SK-N-MC (cell line): ENCODE measurements at regions not wholly inside any gene's neighbourhood (a gene's known extent, or its start where the extent isn't known, plus 50 kb on each side); places are given as distances from the start of the nearest gene placed in this dataset.

Source experiments
- EZH2 ChIP-seq: fragments of 200-600 bp; sonication (generic); IDR thresholded peaks from one replicate; pipeline ENCODE4 v1.6.1; 2017; ENCODE audit warnings: antibody characterized with exemption
- POLR2AphosphoS5 ChIP-seq: IDR thresholded peaks from 2 replicates; pipeline ENCODE4 v1.6.1; 2012; ENCODE audit warnings: mild to moderate bottlenecking, low read depth, low read length, borderline replicate concordance

DNA sequence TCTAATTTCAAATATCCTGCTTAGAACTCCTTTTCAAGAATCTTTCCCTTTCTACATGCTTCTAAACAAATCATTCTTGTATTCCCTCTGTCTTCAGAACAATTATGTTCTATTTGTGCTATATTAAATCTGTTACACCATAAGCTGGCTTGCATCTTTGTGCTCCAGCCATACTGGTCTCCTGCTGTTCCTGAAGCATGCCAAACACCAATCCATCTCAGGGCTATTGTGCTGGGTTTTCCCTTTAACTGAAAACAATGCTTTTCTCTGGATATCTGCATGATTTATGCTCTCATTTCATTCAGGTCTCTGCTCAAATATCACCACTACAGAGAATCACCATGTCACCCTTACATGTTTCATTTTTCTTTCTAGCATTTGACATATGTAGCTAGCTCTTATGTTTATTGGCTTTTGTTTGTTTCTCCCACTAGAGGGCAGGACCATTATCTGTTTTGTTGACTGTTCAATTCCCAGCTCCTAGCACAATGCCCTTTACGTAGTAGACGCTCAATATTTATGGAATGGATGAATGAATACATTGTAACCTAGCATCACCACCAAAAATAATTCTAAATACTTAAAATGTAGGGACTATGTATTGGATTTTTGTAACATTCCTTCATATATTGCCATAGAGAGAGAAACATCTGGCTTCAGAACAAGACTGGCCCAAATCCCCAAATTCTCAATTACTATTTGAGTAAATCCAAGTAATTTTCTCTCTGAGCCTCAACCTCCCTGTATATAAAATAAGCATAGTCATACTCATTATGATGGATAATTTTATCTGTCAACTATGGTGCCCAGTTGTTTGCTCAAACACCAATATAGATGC is 302.0 kb upstream of the SYT1 start:
- TF ChIP-seq EZH2: no peak
- no peak for TF ChIP-seq POLR2AphosphoS5
